ENCODE measurements at regions not wholly inside any gene's neighbourhood (a gene's known extent, or its start where the extent isn't known, plus 50 kb on each side); places are given as distances from the start of the nearest gene placed in this dataset.

GRCh38 chr4:179823342-179823741, 2381.1 kb upstream of the AGA start:
- TF ChIP-seq CTCF (IDR thresholded peaks at IDR 0.05; ENCODE audit: low read length) = no peak
- TF ChIP-seq EZH2 (optimal IDR thresholded peaks at IDR 0.05; ENCODE audit: low read depth, low read length) = no peak

Data from MM.1S (cell line).